CD4-positive, alpha-beta T cell treated with Interleukin-10 for 1 hour (primary cell): ENCODE measurements at regions not wholly inside any gene's neighbourhood (a gene's known extent, or its start where the extent isn't known, plus 50 kb on each side); places are given as distances from the start of the nearest gene placed in this dataset.

Source experiments
- DNase-seq: peaks from one replicate; pipeline ENCODE4 v3.0.0-alpha.2; 2020

DNA sequence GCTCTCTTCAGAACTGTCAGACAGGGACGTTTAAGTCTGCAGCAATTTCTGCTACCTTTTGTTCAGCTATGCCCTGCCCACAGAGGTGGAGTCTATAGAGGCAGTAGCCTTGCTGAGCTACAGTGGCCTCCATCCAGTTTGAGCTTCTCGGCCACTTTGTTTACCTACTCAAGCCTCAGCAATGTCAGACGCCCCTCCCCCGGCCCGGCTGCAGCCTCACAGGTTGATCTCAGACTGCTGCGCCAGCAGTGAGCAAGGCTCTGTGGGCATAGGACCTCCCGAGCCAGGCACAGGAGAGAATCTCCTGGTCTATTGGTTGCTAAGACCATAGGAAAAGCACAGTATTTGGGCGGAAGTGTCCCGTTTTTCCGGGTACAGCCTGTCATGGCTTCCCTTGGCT is 89.9 kb upstream of the PDC start:
- DNase-seq = no peak

DNA sequence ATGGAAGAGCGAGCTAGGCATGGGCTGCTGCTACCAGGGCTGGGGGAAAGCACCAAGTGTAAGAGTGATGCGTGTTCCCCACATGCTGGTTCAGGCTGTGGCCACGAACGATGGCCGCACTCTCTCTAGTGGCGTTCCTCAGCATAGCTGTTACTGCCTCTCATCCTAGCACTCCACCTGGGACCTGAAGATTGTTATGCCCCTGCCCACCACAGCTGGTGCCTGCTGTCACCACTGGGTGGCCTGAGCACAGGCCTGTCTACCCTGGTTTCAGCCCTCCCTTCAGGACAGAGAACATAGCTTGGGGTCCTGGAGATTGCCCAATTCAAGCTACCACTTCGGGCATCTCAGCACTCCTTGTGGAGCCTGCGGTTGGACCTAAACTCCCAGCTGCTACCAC is 80.1 kb upstream of the PDC start:
- no peak for DNase-seq

DNA sequence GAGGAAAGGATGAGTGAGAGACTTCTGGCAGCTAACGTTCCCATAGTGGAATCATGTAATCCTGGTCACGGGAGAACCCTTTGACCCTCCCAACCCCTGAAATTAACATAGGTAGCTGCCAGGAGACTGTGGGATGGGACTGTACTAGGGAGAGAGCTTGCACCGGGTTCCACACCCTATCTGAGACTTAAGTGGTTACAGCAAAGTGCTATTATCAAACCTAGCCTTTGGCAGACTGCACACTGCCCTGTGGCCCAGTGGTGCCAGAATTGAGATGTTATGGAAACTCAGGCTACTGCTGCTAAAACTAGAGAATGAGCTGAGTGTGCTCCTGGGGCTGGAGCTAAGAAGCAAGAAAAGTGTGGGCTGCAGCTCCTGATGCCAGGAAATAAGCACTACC is 79.6 kb upstream of the PDC start:
- no peak for DNase-seq

DNA sequence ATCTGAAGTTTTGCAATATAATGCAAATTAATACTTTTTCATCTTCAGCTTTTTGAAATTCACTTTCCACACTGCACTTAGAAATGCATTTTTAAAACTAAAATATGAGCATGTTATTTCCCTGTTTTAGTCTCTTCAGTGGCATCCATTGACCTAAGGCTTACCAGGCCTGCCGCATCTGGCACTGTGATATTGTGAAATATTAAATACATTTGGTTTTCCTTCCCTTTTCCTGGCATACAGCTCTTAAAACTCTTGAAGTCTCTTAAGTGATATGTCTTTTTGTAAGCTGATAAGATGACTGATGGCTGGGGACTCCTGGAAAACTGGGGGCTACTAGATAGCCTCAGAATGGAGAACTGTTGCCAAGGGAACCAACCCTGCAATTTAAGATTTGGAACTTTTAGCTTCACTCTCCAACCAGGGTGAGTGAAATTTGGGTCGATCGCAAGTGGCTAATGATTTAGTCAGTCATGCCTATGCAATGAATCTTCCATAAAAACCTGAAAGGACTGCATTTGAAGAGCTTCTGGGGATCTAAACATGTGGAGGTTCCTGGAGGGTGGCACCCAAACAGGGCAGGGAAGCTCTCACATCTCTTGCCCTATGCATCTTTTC is 75.5 kb upstream of the PDC start:
- DNase-seq = no peak

DNA sequence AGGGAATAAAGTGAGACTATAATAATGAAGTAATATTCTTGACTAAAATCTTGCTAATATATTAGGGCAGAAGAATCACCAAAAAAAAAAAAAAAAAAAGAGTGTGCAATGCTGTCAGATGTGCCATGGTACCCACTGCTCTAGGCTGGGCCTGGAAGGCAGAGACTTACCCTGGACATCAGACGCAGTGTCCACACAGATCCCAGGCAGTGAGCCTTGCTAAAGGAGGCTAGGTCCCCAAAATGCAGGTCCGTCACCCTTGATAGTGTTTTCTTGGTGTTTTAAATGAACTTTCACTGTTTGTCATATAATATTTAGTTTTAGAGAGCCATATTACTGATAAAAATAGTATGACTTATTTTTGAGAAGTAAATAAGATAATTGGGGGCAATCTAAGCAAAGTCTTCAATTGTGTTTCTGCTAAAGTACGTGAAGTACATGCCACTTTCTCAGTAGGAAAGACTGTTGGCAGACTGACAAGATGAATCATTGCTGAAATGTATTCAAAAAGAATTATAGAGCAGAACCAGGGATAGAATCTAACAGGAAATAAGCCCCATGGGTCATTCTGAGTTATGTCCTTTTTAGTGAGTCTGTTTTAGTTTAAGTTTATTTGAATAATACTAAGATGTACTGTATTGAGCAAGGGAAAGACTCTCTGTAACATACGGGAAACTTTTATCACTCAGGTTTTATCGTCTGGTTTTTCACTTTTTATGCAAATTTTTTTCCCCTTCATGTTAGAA is 74.6 kb upstream of the PDC start:
- no peak for DNase-seq

DNA sequence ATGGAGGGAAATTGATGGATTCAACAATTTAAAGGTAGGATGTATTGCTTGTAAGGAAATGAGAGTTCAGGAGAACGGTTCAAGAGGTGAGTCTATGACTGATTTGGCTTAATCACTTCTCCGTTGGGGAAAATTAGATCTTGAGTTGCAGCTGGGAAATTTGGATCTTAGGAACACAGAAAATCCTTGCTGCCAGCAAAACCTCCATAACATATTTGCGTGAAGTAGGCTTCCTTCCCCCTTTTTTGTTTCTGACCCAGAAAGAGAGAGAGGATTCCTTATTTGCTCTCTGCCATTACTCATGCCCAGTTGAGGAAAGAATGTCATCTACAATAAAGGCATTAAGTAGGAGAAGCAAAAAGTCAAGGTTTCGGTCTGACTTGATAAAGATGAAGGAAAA is 73.5 kb upstream of the PDC start:
- DNase-seq = no peak

DNA sequence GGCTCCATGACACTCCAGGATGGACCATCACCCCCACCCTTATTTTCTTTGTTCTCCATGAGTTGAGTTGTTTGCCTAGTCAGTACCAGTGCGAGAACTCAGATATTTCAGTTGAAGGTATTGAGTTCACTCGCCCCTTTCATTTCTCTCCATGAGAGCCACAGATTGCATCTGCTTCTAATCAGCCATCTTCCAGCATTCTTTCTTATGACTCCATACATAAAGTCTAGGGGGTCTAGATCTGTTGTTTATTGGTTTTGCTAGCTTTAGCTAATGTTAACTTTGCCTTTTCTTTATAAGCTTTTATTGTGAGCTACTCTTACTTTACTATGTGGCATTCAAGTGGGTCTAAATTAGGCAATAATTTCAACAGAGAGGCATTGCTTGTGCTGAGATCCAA is 71.6 kb upstream of the PDC start:
- DNase-seq = no peak

DNA sequence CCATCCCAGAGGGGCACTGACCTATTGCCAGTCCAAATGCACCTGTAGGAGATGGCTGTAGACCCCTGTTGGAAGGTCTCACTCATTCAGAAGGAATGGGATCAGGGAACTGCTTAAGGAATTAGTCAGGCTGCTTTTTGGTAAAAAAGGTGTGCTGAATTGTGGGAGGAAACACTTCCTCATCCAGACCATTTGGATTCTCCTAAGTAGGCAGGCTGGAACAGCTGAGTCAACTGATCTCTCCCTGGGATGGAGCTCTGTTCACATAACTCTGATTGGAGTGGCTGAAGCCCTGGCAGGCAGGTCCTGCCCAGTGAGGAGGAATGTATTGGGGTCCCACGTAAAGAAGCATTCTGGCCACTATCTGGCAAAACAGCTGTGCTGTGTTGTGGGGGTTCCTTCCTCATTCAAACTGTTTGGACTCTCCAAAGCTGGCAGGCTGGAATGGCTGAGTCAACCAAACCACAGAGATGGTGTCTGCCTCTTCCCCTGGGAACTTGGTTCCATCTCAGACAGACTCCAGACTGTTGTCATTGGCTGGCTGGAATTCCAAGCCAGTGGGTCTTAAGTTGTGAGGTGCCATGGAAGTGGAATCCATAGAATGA is 70.7 kb upstream of the PDC start:
- no peak for DNase-seq

DNA sequence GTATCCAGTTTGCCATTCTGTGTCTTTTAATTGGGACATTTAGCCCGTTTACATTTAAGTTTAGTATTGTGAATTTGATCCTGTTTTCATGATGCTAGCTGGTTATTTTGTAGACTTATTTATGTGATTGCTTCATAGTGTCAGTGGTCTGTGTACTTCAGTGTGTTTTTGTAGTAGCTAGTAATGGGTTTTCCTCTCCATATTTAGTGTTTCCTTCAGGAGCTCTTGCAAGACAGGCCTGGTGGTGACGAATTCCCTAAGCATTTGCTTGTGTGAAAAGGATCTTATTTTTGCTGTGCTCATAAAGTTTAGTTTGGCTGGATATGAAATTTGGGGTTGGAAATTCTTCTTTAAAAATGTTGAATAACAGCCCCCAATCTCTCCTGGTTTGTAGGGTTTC is 69.2 kb upstream of the PDC start:
- DNase-seq = no peak

DNA sequence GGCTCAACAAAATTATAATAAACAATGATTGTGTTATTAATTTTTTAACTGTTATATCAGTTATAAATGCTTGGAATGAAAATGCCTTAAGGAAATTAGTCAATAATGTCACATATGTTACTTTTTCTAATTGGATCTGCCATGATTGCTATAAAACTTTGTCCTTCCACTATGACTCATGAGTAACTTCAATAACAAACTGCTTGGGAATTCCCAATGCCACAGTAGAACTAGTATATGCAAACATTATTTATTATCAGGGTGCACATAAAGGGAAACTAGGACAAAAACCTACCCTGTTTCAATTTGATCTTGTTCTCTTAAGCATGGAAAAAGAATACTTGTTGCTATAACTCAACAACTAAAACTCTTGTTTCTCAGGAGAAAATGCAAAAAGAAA is 59.1 kb upstream of the PDC start:
- DNase-seq = no peak

DNA sequence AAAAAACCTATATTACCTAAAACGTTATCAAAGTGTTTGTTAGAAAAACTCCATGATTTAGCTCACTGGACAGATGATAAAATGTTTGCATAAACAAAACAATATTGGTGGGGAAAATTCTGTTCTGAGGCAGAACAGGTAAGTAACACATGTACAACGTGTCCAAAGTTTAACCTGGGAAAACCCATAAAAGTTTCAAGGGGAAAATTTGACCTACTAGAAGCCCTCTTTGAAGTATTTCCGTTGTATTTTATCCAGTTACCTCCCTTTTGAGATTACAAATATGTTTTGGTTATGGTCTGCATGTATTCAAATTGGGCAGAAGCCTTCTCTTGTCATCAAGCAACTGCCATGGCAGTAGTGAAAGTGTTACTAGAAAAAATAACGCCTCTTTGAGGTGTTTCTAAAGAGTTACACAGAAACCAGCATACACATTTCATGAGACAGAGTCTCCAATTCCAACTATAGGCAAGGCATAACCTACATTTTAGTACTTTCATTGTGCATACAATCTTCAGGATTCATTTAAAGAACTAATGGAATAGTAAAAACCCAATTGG is 58.0 kb upstream of the PDC start:
- DNase-seq = no peak

DNA sequence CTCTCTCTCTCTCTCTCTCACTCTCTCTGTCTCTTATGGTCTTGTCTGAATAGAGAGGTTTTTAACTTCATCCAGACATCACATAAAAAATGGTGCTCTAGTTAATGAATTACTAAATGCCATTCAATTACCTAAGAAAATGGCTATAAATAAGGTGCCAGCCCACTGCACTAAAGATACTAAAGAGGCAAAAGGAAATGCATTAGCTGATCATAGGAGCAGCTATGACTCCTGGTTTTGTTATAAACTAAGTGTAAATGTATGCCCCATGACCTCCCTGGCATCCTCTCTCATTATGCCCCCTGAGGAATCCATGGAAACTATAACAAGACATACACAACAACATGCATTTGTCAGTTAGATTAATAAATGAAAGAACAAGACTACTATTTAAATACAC is 57.5 kb upstream of the PDC start:
- no peak for DNase-seq

DNA sequence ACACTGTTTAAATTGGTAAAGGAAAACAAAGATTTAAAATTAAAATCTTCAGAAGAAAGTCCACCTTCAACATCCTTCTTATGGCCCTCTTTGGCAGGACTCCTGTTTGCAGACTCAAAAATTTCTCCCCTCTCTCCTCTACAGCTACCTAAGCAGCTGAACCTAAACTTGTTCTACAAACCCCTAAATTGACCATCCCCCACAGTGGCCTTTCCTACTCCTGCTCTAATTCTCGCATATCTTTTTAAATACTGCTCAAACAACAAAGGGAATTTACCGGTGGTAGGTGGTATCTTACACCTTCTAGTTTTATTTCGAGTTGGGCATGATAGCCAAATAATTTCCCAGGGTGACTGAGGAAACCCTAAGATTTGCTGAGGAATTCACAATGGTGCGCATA is 53.5 kb upstream of the PDC start:
- DNase-seq = no peak

DNA sequence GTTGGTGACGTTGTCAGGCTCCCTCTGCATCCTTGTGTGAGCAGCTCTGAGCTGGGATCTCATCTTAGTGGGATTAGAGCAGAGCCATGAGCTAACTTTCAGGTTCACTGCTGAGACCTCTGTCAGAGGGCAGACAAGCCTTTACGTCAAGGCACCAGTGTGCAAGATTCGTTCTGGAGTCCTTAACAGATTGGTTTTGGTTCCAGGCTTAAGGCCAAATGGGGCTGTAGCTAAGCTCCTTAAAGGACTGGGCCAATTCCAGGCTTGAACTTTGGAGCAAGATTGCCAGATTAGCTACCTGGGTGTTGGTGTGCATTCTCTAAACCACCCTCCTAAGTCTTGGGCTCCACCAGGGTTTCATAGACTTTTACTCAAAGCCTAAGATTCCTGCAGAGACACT is 52.6 kb upstream of the PDC start:
- DNase-seq = no peak

DNA sequence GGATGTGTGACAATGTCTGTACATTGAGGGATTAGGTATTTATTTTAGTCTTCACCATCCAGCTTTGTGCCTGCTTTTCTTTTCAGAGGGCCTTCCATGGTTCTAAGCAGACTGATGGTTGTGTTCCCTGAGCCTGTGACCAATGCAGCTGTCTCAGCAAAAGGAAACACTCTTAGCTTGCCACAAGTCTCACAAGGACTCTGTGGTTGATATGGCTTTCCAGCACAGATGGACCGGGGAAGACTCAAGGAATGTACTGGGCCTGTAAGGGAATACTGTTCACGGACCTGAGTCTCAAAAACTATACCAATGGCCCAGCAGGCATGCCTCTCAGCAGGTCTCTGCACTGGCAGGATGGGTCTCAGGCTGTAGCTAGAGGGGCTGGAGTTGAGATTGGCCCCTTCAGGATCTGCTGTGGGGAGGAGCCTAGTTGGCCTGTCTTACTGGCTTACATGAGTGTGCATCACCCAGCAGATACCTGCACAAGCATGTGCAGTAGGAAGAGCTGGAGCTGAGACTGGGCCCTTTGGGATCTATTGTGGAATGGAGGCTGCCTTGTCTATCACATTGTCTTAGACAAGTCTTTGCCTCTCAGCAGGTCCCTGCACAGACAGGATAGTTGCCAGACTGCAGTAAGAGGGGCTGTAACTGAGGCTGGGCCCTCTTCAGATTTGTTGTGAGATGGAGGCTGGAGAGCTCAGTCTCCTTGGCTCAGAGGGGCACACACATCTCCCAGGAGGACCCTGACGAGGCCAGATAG is 52.0 kb upstream of the PDC start:
- DNase-seq = no peak

DNA sequence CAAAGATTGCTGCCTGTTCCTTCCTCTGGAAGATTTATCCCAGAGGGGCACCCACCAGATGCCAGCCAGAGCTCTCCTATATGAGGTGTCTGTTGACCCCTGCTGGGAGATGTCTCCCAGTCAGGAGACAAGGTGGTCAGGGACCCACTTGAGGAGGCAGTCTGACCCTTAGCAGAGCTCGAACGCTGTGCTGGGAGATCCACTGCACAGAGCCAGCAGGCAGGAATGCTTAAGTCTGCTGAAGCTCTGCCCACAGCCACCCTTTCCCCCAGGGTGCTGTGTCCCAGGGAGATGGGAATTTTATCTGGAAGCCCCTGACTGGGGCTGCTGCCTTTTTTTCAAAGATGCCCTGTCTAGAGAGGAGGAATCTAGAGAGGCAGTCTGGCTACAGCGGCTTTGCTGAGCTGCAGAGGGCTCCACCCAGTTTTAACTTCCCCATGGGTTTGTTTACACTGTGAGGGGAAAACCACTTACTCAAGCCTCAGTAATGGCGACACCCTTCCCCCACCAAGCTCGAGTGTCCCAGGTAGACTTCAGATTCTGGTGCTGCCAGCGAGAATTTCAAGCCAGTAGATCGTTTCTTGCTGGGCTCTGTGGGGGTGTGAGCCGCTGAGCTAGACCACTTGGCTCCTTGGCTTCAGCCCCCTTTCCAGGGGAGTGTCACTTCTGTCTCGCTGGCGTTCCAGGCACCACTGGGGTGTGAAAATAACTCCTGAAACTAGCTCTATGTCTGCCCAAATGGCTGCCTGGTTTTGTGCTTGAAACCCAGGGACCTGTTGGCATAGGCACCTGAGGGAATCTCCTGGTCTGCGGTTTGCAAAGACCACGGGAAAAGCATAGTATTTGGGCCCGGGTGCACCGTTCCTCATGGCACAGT is 51.1 kb upstream of the PDC start:
- DNase-seq = peak; percentile 1
